ENCODE measurements at regions not wholly inside any gene's neighbourhood (a gene's known extent, or its start where the extent isn't known, plus 50 kb on each side); places are given as distances from the start of the nearest gene placed in this dataset.

- Mint-ChIP-seq H3K27me3 (no peaks in the 10 kb centered on the region), H3K36me3 (ENCODE audit: low read depth) (no peaks in the 10 kb centered on the region), H3K4me3 (no peak overlapping the region), H3K27ac (no peak overlapping the region), H3K4me1 (no peaks in the 10 kb centered on the region)
- no peaks in the 10 kb centered on the region for H3K9me3 ChIP-seq (ENCODE audit: control insufficient read depth, low read length, poor library complexity, severe bottlenecking)
- DNase-seq (no peak), ATAC-seq (no peak)
Measured at GRCh38 chr5:97846643-97847042, 663.6 kb upstream of the RIOK2 start.

- Mint-ChIP-seq H3K4me1 (no peaks in the 10 kb centered on the region), H3K36me3 (ENCODE audit: low read depth) (no peaks in the 10 kb centered on the region), H3K27me3 (no peaks in the 10 kb centered on the region), H3K27ac (no peak overlapping the region), H3K4me3 (no peak overlapping the region)
- H3K9me3 ChIP-seq (ENCODE audit: control insufficient read depth, low read length, poor library complexity, severe bottlenecking) = no peaks in the 10 kb centered on the region
- DNase-seq (no peak), ATAC-seq (no peak)
Measured at GRCh38 chr5:97847920-97848631, 665.0 kb upstream of the RIOK2 start.

- H3K9me3 ChIP-seq (ENCODE audit: control insufficient read depth, low read length, poor library complexity, severe bottlenecking) = no peaks in the 10 kb centered on the region
- Mint-ChIP-seq H3K36me3 (ENCODE audit: low read depth) (no peaks in the 10 kb centered on the region), H3K27ac (no peak overlapping the region), H3K27me3 (no peaks in the 10 kb centered on the region), H3K4me1 (no peaks in the 10 kb centered on the region), H3K4me3 (no peak overlapping the region)
- no peak for ATAC-seq
- no peak for DNase-seq
Measured at GRCh38 chr5:97851036-97851435, 668.0 kb upstream of the RIOK2 start.

- Mint-ChIP-seq H3K4me1 (no peaks in the 10 kb centered on the region), H3K27ac (no peak overlapping the region), H3K36me3 (ENCODE audit: low read depth) (no peaks in the 10 kb centered on the region), H3K4me3 (no peak overlapping the region), H3K27me3 (no peaks in the 10 kb centered on the region)
- H3K9me3 ChIP-seq (ENCODE audit: control insufficient read depth, low read length, poor library complexity, severe bottlenecking) = no peaks in the 10 kb centered on the region
- no peak for ATAC-seq
- no peak for DNase-seq
Measured at GRCh38 chr5:97854871-97855762, 672.1 kb upstream of the RIOK2 start.

- Mint-ChIP-seq H3K4me3 (no peak overlapping the region), H3K4me1 (no peaks in the 10 kb centered on the region), H3K27me3 (no peaks in the 10 kb centered on the region), H3K36me3 (ENCODE audit: low read depth) (no peaks in the 10 kb centered on the region), H3K27ac (no peak overlapping the region)
- DNase-seq = no peak
- H3K9me3 ChIP-seq (ENCODE audit: control insufficient read depth, low read length, poor library complexity, severe bottlenecking) = no peaks in the 10 kb centered on the region
- no peak for ATAC-seq
Measured at GRCh38 chr5:97874491-97874890, 691.4 kb upstream of the RIOK2 start.

- H3K27ac Mint-ChIP-seq = no peak overlapping the region
- H3K4me1 Mint-ChIP-seq = no peaks in the 10 kb centered on the region
Measured at GRCh38 chr5:97876272-97876671, 693.2 kb upstream of the RIOK2 start.

GRCh38 chr5:97877588-97877987 is 694.5 kb upstream of the RIOK2 start:
- Mint-ChIP-seq H3K4me1 (no peaks in the 10 kb centered on the region), H3K27me3 (no peaks in the 10 kb centered on the region)

More at GRCh38 chr5:97876272-97876671, 693.2 kb upstream of the RIOK2 start:
- H3K9me3 ChIP-seq (ENCODE audit: control insufficient read depth, low read length, poor library complexity, severe bottlenecking) = no peaks in the 10 kb centered on the region
- ATAC-seq = no peak
- Mint-ChIP-seq H3K27me3 (no peaks in the 10 kb centered on the region), H3K36me3 (ENCODE audit: low read depth) (no peaks in the 10 kb centered on the region), H3K4me3 (no peak overlapping the region)
- no peak for DNase-seq

GRCh38 chr5:97888439-97888838 is 705.4 kb upstream of the RIOK2 start:
- DNase-seq = no peak
- ATAC-seq = no peak
- no peaks in the 10 kb centered on the region for H3K9me3 ChIP-seq (ENCODE audit: control insufficient read depth, low read length, poor library complexity, severe bottlenecking)
- H3K27me3 Mint-ChIP-seq = no peaks in the 10 kb centered on the region
- no peak overlapping the region for H3K27ac Mint-ChIP-seq
- H3K4me1 Mint-ChIP-seq = no peaks in the 10 kb centered on the region
- H3K4me3 Mint-ChIP-seq = no peak overlapping the region
- H3K36me3 Mint-ChIP-seq (ENCODE audit: low read depth) = no peaks in the 10 kb centered on the region

More at GRCh38 chr5:97877588-97877987, 694.5 kb upstream of the RIOK2 start:
- Mint-ChIP-seq H3K27ac (no peak overlapping the region), H3K4me3 (no peak overlapping the region), H3K36me3 (ENCODE audit: low read depth) (no peaks in the 10 kb centered on the region)
- DNase-seq = no peak
- H3K9me3 ChIP-seq (ENCODE audit: control insufficient read depth, low read length, poor library complexity, severe bottlenecking) = no peaks in the 10 kb centered on the region
- ATAC-seq = no peak

- no peaks in the 10 kb centered on the region for H3K36me3 Mint-ChIP-seq (ENCODE audit: low read depth)
- no peak for DNase-seq
- H3K27ac Mint-ChIP-seq = no peak overlapping the region
- no peaks in the 10 kb centered on the region for H3K27me3 Mint-ChIP-seq
- no peak for ATAC-seq
- no peak overlapping the region for H3K4me3 Mint-ChIP-seq
- H3K9me3 ChIP-seq (ENCODE audit: control insufficient read depth, low read length, poor library complexity, severe bottlenecking) = no peaks in the 10 kb centered on the region
- H3K4me1 Mint-ChIP-seq = no peaks in the 10 kb centered on the region
Measured at GRCh38 chr5:97891971-97892370, 708.9 kb upstream of the RIOK2 start.

- Mint-ChIP-seq H3K36me3 (ENCODE audit: low read depth) (no peaks in the 10 kb centered on the region), H3K27me3 (no peaks in the 10 kb centered on the region), H3K4me3 (no peak overlapping the region), H3K27ac (no peak overlapping the region), H3K4me1 (no peaks in the 10 kb centered on the region)
- no peak for DNase-seq
- ATAC-seq = no peak
- no peaks in the 10 kb centered on the region for H3K9me3 ChIP-seq (ENCODE audit: control insufficient read depth, low read length, poor library complexity, severe bottlenecking)
Measured at GRCh38 chr5:97903742-97904141, 720.7 kb upstream of the RIOK2 start.

- no peak overlapping the region for H3K27ac Mint-ChIP-seq
- DNase-seq (no peak), ATAC-seq (no peak)
- H3K4me1 Mint-ChIP-seq = no peaks in the 10 kb centered on the region
- H3K4me3 Mint-ChIP-seq = no peak overlapping the region
- H3K27me3 Mint-ChIP-seq = no peaks in the 10 kb centered on the region
- H3K36me3 Mint-ChIP-seq (ENCODE audit: low read depth) = no peaks in the 10 kb centered on the region
- no peaks in the 10 kb centered on the region for H3K9me3 ChIP-seq (ENCODE audit: control insufficient read depth, low read length, poor library complexity, severe bottlenecking)
Measured at GRCh38 chr5:97906135-97906534, 723.1 kb upstream of the RIOK2 start.

GRCh38 chr5:97907646-97908400 is 724.8 kb upstream of the RIOK2 start:
- Mint-ChIP-seq H3K36me3 (ENCODE audit: low read depth) (no peaks in the 10 kb centered on the region), H3K27ac (no peak overlapping the region), H3K27me3 (no peaks in the 10 kb centered on the region), H3K4me1 (no peaks in the 10 kb centered on the region), H3K4me3 (no peak overlapping the region)
- DNase-seq (no peak), ATAC-seq (no peak)
- no peaks in the 10 kb centered on the region for H3K9me3 ChIP-seq (ENCODE audit: control insufficient read depth, low read length, poor library complexity, severe bottlenecking)

- Mint-ChIP-seq H3K4me3 (no peak overlapping the region), H3K4me1 (no peaks in the 10 kb centered on the region), H3K36me3 (ENCODE audit: low read depth) (no peaks in the 10 kb centered on the region), H3K27ac (no peak overlapping the region), H3K27me3 (no peaks in the 10 kb centered on the region)
- ATAC-seq (no peak), DNase-seq (no peak)
- H3K9me3 ChIP-seq (ENCODE audit: control insufficient read depth, low read length, poor library complexity, severe bottlenecking) = no peaks in the 10 kb centered on the region
Measured at GRCh38 chr5:97909541-97909940, 726.5 kb upstream of the RIOK2 start.
